ENCODE measurements at regions not wholly inside any gene's neighbourhood (a gene's known extent, or its start where the extent isn't known, plus 50 kb on each side); places are given as distances from the start of the nearest gene placed in this dataset.

DNA sequence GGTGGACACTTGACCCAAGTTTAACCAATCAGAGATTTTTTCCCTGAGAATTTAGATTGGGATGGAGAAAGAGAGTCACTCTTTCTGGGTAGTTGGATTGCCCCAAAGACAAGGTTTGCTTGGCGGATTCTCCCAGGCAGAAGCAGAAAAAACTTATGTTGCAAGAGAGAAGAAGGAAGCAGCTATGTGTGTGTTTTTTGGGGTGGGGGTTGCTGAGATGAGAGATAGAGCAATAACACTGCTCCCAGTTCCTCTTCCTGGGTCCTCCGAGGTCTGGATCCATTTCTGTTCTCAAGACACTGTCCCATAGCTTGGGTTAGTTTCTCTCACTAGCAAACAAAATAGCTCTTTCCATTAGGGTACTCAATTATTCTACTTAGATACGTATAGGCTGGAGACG, 222.1 kb downstream of the STIM2 start:
- no peak for TF ChIP-seq ELF1 (IDR thresholded peaks at IDR 0.05)
- TF ChIP-seq, protein P1, sequence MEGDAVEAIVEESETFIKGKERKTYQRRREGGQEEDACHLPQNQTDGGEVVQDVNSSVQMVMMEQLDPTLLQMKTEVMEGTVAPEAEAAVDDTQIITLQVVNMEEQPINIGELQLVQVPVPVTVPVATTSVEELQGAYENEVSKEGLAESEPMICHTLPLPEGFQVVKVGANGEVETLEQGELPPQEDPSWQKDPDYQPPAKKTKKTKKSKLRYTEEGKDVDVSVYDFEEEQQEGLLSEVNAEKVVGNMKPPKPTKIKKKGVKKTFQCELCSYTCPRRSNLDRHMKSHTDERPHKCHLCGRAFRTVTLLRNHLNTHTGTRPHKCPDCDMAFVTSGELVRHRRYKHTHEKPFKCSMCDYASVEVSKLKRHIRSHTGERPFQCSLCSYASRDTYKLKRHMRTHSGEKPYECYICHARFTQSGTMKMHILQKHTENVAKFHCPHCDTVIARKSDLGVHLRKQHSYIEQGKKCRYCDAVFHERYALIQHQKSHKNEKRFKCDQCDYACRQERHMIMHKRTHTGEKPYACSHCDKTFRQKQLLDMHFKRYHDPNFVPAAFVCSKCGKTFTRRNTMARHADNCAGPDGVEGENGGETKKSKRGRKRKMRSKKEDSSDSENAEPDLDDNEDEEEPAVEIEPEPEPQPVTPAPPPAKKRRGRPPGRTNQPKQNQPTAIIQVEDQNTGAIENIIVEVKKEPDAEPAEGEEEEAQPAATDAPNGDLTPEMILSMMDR (IDR thresholded peaks at IDR 0.05): no peak
- no peak for TF ChIP-seq EP300 (IDR thresholded peaks at IDR 0.05; ENCODE audit: borderline replicate concordance in 1 of 2, low read depth in 1 of 2, low read length in 1 of 2)
- TF ChIP-seq POLR2AphosphoS5 (IDR thresholded peaks at IDR 0.05; ENCODE audit: low read depth, low read length): no peak

All from SK-N-SH (cell line).